ENCODE measurements at regions not wholly inside any gene's neighbourhood (a gene's known extent, or its start where the extent isn't known, plus 50 kb on each side); places are given as distances from the start of the nearest gene placed in this dataset.

GRCh38 chr9:86637515-86637914 lies 283.3 kb upstream of the TUT7 start:
- Histone ChIP-seq H3K36me3 (replicated peaks in 1 of 2; ENCODE audit: control insufficient read depth in 1 of 2, insufficient read depth in 2 of 2, low read length in 1 of 2) (no peaks in the 10 kb centered on the region), H3K4me3 (ENCODE audit: low read depth in 2 of 2, low read length in 1 of 2) (no peak overlapping the region; a peak in 1 of 4 replicates), H3K4me2 (no peak overlapping the region), H2AFZ (ENCODE audit: low read depth) (no peak overlapping the region), H3K27ac (ENCODE audit: low read depth in 2 of 2, low read length in 1 of 2) (no peak overlapping the region), H3K9me2 (no peaks in the 10 kb centered on the region), H4K20me1 (ENCODE audit: insufficient read depth) (no peaks in the 10 kb centered on the region), H3K9ac (no peak overlapping the region), H3K27me3 (ENCODE audit: insufficient read depth) (no peaks in the 10 kb centered on the region), H3K4me1 (ENCODE audit: control insufficient read depth in 1 of 2, insufficient read depth in 2 of 2, low read depth in 1 of 2, low read length in 1 of 2) (peaks cover 0 to 3% of the 10 kb centered on the region in 2 experiments; a peak in 2 of 4 replicates), H3K79me2 (ENCODE audit: insufficient read depth) (no peaks in the 10 kb centered on the region), H3F3A (replicated peaks; ENCODE audit: insufficient read depth) (no peaks in the 10 kb centered on the region), H3K9me3 (no peaks in the 10 kb centered on the region)
- ChIA-PET POLR2A (no interaction called here), CTCF (interaction anchor here (0.6 to 2.2 kb wide), 15 partner anchors 9 to 685 kb away, joined by 3 to 11 read pairs (median 4); no protein-coding TSS in a partner anchor)
- DNase-seq: peak; percentile 45
- whole genome bisulfite sequencing (ENCODE audit: low lambda C conversion rate): 66% methylated on average over 11 of the region's 11 CpGs
- TF ChIP-seq MEF2A (IDR thresholded peaks at IDR 0.05; ENCODE audit: borderline replicate concordance, low read depth) (no peak), SIN3A (IDR thresholded peaks at IDR 0.05; ENCODE audit: borderline replicate concordance, low read depth, low read length) (no peak), ELF1 (IDR thresholded peaks at IDR 0.05) (no peak), RAD21 (IDR thresholded peaks at IDR 0.05; ENCODE audit: low read length) (peak; percentile 60), TAF1 (IDR thresholded peaks at IDR 0.05; ENCODE audit: borderline replicate concordance, low read depth, low read length) (no peak), YY1 (IDR thresholded peaks at IDR 0.05; ENCODE audit: low read depth) (peak; percentile 40; the same call in 1 of the 2 replicates), NFIC (IDR thresholded peaks at IDR 0.05; ENCODE audit: borderline replicate concordance) (no peak), USF1 (IDR thresholded peaks at IDR 0.05; ENCODE audit: borderline replicate concordance, low read depth) (no peak), SMC3 (IDR thresholded peaks at IDR 0.05; ENCODE audit: low read depth, low read length) (peak; percentile 61)
- TF ChIP-seq, protein P1, sequence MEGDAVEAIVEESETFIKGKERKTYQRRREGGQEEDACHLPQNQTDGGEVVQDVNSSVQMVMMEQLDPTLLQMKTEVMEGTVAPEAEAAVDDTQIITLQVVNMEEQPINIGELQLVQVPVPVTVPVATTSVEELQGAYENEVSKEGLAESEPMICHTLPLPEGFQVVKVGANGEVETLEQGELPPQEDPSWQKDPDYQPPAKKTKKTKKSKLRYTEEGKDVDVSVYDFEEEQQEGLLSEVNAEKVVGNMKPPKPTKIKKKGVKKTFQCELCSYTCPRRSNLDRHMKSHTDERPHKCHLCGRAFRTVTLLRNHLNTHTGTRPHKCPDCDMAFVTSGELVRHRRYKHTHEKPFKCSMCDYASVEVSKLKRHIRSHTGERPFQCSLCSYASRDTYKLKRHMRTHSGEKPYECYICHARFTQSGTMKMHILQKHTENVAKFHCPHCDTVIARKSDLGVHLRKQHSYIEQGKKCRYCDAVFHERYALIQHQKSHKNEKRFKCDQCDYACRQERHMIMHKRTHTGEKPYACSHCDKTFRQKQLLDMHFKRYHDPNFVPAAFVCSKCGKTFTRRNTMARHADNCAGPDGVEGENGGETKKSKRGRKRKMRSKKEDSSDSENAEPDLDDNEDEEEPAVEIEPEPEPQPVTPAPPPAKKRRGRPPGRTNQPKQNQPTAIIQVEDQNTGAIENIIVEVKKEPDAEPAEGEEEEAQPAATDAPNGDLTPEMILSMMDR (IDR thresholded peaks at IDR 0.05): peak; percentile 72

GRCh38 chr9:86636519-86636918 lies 282.3 kb upstream of the TUT7 start:
- Histone ChIP-seq H3K9ac (no peak overlapping the region), H3K79me2 (ENCODE audit: insufficient read depth) (no peaks in the 10 kb centered on the region), H3K4me2 (no peak overlapping the region), H3K4me3 (ENCODE audit: low read depth in 2 of 2, low read length in 1 of 2) (no peak overlapping the region), H3K36me3 (replicated peaks in 1 of 2; ENCODE audit: control insufficient read depth in 1 of 2, insufficient read depth in 2 of 2, low read length in 1 of 2) (no peaks in the 10 kb centered on the region), H3K27ac (ENCODE audit: low read depth in 2 of 2, low read length in 1 of 2) (no peak overlapping the region), H3K27me3 (ENCODE audit: insufficient read depth) (no peaks in the 10 kb centered on the region), H4K20me1 (ENCODE audit: insufficient read depth) (no peaks in the 10 kb centered on the region), H3K4me1 (ENCODE audit: control insufficient read depth in 1 of 2, insufficient read depth in 2 of 2, low read depth in 1 of 2, low read length in 1 of 2) (peaks cover 0 to 3% of the 10 kb centered on the region in 2 experiments; a peak in 2 of 4 replicates), H3K9me3 (no peaks in the 10 kb centered on the region), H2AFZ (ENCODE audit: low read depth) (no peak overlapping the region), H3F3A (replicated peaks; ENCODE audit: insufficient read depth) (no peaks in the 10 kb centered on the region), H3K9me2 (no peaks in the 10 kb centered on the region)
- DNase-seq: no peak
- CTCF ChIA-PET: interaction anchor here (0.8 to 1.7 kb wide), 6 partner anchors 10 to 686 kb away, joined by 3 to 11 read pairs (median 4); no protein-coding TSS in a partner anchor
- POLR2A ChIA-PET: no interaction called here
- WGBS (ENCODE audit: low lambda C conversion rate): 82% methylated on average over 4 of the region's 4 CpGs
- TF ChIP-seq MAX (IDR thresholded peaks at IDR 0.05; ENCODE audit: low read depth) (no peak), TCF12 (IDR thresholded peaks at IDR 0.05) (no peak), GATA2 (CRISPR knock-in tag; IDR thresholded peaks at IDR 0.05) (no peak), SMC3 (IDR thresholded peaks at IDR 0.05; ENCODE audit: low read depth, low read length) (no peak), FOXJ3 (CRISPR knock-in tag; IDR thresholded peaks at IDR 0.05) (no peak), FOXM1 (IDR thresholded peaks at IDR 0.05; ENCODE audit: low read depth) (no peak), RXRA (IDR thresholded peaks at IDR 0.05; ENCODE audit: borderline replicate concordance, low read depth) (no peak), POLR2AphosphoS5 (IDR thresholded peaks at IDR 0.05; ENCODE audit: low read depth, low read length) (no peak), MXI1 (IDR thresholded peaks at IDR 0.05; ENCODE audit: low read depth, low read length) (no peak), RAD21 (IDR thresholded peaks at IDR 0.05; ENCODE audit: low read length) (no peak), JUND (IDR thresholded peaks at IDR 0.05) (no peak), MEF2A (IDR thresholded peaks at IDR 0.05; ENCODE audit: borderline replicate concordance, low read depth) (no peak), NRF1 (IDR thresholded peaks at IDR 0.05; ENCODE audit: low read depth, low read length) (no peak), IRF3 (IDR thresholded peaks at IDR 0.05; ENCODE audit: low read depth, low read length) (no peak), RCOR1 (IDR thresholded peaks at IDR 0.05; ENCODE audit: low read length) (no peak)
- TF ChIP-seq, protein P2, sequence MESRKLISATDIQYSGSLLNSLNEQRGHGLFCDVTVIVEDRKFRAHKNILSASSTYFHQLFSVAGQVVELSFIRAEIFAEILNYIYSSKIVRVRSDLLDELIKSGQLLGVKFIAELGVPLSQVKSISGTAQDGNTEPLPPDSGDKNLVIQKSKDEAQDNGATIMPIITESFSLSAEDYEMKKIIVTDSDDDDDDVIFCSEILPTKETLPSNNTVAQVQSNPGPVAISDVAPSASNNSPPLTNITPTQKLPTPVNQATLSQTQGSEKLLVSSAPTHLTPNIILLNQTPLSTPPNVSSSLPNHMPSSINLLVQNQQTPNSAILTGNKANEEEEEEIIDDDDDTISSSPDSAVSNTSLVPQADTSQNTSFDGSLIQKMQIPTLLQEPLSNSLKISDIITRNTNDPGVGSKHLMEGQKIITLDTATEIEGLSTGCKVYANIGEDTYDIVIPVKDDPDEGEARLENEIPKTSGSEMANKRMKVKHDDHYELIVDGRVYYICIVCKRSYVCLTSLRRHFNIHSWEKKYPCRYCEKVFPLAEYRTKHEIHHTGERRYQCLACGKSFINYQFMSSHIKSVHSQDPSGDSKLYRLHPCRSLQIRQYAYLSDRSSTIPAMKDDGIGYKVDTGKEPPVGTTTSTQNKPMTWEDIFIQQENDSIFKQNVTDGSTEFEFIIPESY (IDR thresholded peaks at IDR 0.05; ENCODE audit: borderline replicate concordance, low read depth): no peak

All from SK-N-SH (cell line).